WTC11 (cell line): ENCODE measurements at regions not wholly inside any gene's neighbourhood (a gene's known extent, or its start where the extent isn't known, plus 50 kb on each side); places are given as distances from the start of the nearest gene placed in this dataset.

ENCODE experiments used
- ATAC-seq: fragments of 200-7000 bp; cut with Tn5 transposase; 2 replicates; pipeline ENCODE4 v1.10.0; 2021; ENCODE audit warnings: mild to moderate bottlenecking, moderate library complexity
- CTCF ChIA-PET: fragments of 300-600 bp; sonication (Branson Sonifier 250); formaldehyde crosslinking; loops from one replicate; lab custom pipeline; 2021; ENCODE audit warnings: antibody characterized with exemption; lab: Charles Lee
- POLR2A ChIA-PET: fragments of 350-600 bp; sonication (Branson Sonifier 250); formaldehyde crosslinking; loops from one replicate; lab custom pipeline; 2021; ENCODE audit warnings: antibody characterized with exemption; lab: Charles Lee
- DNase-seq: peaks from one replicate; pipeline ENCODE4 v3.0.0; 2021; ENCODE audit warnings: low spot score
- H3K27ac Mint-ChIP-seq: 2 replicates; pipeline ENCODE4 v1.8.0; 2021; ENCODE audit warnings: mixed read lengths
- H3K27me3 Mint-ChIP-seq: 2 replicates; pipeline ENCODE4 v1.8.0; 2021; ENCODE audit warnings: low read depth, mild to moderate bottlenecking, moderate library complexity, mixed read lengths
- H3K36me3 Mint-ChIP-seq: 2 replicates; pipeline ENCODE4 v1.8.0; 2021; ENCODE audit warnings: mixed read lengths
- H3K4me1 Mint-ChIP-seq: 2 replicates; pipeline ENCODE4 v1.8.0; 2022; ENCODE audit warnings: mixed read lengths
- H3K4me3 Mint-ChIP-seq: 2 replicates; pipeline ENCODE4 v1.8.0; 2021; ENCODE audit warnings: mild to moderate bottlenecking, moderate library complexity, mixed read lengths
- H3K9me3 Mint-ChIP-seq: 2 replicates; pipeline ENCODE4 v1.8.0; 2021; ENCODE audit warnings: mixed read lengths
- CREM ChIP-seq: sonication (generic); formaldehyde crosslinking; IDR thresholded peaks from 2 replicates; pipeline ENCODE4 v1.8.1; 2022; ENCODE audit warnings: mild to moderate bottlenecking, missing genetic modification reagents, moderate library complexity
- E2F1 ChIP-seq: sonication (generic); formaldehyde crosslinking; IDR thresholded peaks from 2 replicates; pipeline ENCODE4 v1.8.0; 2022; ENCODE audit warnings: mild to moderate bottlenecking, missing genetic modification reagents
- GABPB1 ChIP-seq: sonication (generic); formaldehyde crosslinking; IDR thresholded peaks from 2 replicates; pipeline ENCODE4 v1.8.1; 2023; ENCODE audit warnings: mild to moderate bottlenecking, missing genetic modification reagents
- ZNF423 ChIP-seq: fragments of 250-450 bp; sonication (Bioruptor Pico); IDR thresholded peaks from 2 replicates; pipeline ENCODE4 v2.1.2; 2022; ENCODE audit warnings: mild to moderate bottlenecking, moderate library complexity
- TF ChIP-seq, protein P1 (sequence below): fragments of 200-600 bp; IDR thresholded peaks from 2 replicates; pipeline ENCODE4 v1.8.0; 2022; ENCODE audit warnings: antibody characterized with exemption
- TF ChIP-seq, protein P2 (sequence below): sonication (generic); formaldehyde crosslinking; IDR thresholded peaks from 2 replicates; pipeline ENCODE4 v1.8.0; 2023; ENCODE audit warnings: missing genetic modification reagents, mild to moderate bottlenecking, borderline replicate concordance

DNA sequence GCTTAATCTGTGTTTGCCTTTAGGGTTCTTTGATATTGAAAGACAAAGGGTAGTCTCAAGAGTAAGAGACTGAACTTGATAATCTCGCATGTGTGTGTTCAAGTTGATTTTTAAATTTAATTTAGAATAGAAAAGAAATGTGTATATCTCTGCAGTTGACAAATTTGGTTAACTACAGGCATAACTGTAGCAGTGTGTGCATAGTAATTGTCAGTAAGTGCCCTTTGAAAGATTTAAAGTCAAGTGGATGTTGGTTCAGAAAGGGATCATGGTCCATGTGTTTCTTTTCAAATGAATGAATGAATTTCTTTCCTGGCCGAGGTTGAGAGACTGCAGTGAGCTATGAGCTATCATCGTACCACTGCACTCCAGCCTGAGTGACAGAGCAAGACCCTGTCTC, 49.9 kb upstream of the DYRK2 start:
- ChIA-PET CTCF (no interaction called here), POLR2A (interaction anchor here (0.6 to 0.7 kb wide), 2 partner anchors 8 to 245 kb away, joined by 3 to 5 read pairs; no protein-coding TSS in a partner anchor)
- TF ChIP-seq CREM (CRISPR knock-in tag) = no peak
- no peak for TF ChIP-seq E2F1 (CRISPR knock-in tag)
- TF ChIP-seq GABPB1 (CRISPR knock-in tag) = no peak
- TF ChIP-seq, protein P1, sequence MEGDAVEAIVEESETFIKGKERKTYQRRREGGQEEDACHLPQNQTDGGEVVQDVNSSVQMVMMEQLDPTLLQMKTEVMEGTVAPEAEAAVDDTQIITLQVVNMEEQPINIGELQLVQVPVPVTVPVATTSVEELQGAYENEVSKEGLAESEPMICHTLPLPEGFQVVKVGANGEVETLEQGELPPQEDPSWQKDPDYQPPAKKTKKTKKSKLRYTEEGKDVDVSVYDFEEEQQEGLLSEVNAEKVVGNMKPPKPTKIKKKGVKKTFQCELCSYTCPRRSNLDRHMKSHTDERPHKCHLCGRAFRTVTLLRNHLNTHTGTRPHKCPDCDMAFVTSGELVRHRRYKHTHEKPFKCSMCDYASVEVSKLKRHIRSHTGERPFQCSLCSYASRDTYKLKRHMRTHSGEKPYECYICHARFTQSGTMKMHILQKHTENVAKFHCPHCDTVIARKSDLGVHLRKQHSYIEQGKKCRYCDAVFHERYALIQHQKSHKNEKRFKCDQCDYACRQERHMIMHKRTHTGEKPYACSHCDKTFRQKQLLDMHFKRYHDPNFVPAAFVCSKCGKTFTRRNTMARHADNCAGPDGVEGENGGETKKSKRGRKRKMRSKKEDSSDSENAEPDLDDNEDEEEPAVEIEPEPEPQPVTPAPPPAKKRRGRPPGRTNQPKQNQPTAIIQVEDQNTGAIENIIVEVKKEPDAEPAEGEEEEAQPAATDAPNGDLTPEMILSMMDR = no peak
- TF ChIP-seq ZNF423 (CRISPR knock-in tag) = no peak
- TF ChIP-seq, protein P2, sequence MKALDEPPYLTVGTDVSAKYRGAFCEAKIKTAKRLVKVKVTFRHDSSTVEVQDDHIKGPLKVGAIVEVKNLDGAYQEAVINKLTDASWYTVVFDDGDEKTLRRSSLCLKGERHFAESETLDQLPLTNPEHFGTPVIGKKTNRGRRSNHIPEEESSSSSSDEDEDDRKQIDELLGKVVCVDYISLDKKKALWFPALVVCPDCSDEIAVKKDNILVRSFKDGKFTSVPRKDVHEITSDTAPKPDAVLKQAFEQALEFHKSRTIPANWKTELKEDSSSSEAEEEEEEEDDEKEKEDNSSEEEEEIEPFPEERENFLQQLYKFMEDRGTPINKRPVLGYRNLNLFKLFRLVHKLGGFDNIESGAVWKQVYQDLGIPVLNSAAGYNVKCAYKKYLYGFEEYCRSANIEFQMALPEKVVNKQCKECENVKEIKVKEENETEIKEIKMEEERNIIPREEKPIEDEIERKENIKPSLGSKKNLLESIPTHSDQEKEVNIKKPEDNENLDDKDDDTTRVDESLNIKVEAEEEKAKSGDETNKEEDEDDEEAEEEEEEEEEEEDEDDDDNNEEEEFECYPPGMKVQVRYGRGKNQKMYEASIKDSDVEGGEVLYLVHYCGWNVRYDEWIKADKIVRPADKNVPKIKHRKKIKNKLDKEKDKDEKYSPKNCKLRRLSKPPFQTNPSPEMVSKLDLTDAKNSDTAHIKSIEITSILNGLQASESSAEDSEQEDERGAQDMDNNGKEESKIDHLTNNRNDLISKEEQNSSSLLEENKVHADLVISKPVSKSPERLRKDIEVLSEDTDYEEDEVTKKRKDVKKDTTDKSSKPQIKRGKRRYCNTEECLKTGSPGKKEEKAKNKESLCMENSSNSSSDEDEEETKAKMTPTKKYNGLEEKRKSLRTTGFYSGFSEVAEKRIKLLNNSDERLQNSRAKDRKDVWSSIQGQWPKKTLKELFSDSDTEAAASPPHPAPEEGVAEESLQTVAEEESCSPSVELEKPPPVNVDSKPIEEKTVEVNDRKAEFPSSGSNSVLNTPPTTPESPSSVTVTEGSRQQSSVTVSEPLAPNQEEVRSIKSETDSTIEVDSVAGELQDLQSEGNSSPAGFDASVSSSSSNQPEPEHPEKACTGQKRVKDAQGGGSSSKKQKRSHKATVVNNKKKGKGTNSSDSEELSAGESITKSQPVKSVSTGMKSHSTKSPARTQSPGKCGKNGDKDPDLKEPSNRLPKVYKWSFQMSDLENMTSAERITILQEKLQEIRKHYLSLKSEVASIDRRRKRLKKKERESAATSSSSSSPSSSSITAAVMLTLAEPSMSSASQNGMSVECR (CRISPR knock-in tag) = no peak
- no peak for DNase-seq
- Mint-ChIP-seq H3K4me1 (peaks cover 4% of the 10 kb centered on the region), H3K27me3 (no peaks in the 10 kb centered on the region; the same call in 1 of the 2 replicates), H3K36me3 (peaks cover 12% of the 10 kb centered on the region), H3K27ac (no peak overlapping the region), H3K9me3 (peaks cover 25% of the 10 kb centered on the region), H3K4me3 (no peak overlapping the region)
- ATAC-seq = no peak
